22Rv1 (cell line): ENCODE measurements at regions not wholly inside any gene's neighbourhood (a gene's known extent, or its start where the extent isn't known, plus 50 kb on each side); places are given as distances from the start of the nearest gene placed in this dataset.

Experiments
- CTCF ChIP-seq: fragments of 450-650 bp; IDR thresholded peaks from 2 replicates; pipeline ENCODE4 v1.5.1; 2017; ENCODE audit warnings: mild to moderate bottlenecking
- ZFX ChIP-seq: fragments of 450-650 bp; IDR thresholded peaks from 2 replicates; pipeline ENCODE4 v1.6.1; 2017; ENCODE audit warnings: antibody characterized with exemption, borderline replicate concordance

- TF ChIP-seq CTCF (no peak), ZFX (no peak)
These were observed 1562.4 kb upstream of the RAG2 start for GRCh38 chr11:38160433-38160832.
